Muscle of arm (tissue), 1 donor: ENCODE measurements at regions not wholly inside any gene's neighbourhood (a gene's known extent, or its start where the extent isn't known, plus 50 kb on each side); places are given as distances from the start of the nearest gene placed in this dataset.

Experiments used
- DNase-seq: peaks from one replicate; pipeline ENCODE4 v3.0.0-alpha.2; 2013

DNA sequence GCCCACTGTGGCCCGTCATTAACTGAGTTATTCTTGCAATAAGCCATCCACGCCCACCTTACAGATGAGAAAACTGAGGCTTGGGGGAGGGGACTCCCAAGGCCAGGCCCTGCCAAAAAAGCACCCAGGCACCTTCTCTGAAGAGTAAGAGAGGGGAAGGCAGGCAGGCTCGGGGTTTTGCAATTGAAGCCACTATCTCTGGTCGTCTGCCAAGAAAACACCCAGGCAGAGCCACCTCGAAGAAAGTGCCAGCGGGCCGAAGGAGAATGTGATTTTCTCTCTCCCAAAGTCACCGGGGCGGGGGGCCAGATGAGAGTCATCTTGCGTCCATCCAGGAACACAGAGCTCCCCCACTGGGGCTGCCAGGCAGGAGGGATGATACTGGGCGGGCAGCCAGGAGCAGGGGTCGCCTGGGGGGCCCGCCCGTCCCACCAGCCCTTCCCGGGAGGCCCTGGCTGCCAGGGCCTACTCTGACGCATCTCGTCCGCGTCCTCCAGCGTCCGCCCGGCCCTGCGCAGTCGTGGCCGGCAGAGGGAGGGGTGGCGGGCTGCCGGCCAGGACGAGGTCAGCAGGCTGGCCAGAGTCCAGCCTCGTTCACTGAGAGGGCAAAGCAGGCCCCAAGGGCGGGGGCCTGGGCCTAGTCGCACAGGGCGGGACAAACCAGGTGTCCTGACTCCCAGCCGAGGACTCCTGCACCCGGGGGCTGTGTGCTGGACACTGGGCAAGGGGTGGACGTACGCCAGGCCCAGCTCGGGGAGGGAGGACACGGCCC lies 74.3 kb downstream of the RFLNA start:
- peak; percentile 90 for DNase-seq

DNA sequence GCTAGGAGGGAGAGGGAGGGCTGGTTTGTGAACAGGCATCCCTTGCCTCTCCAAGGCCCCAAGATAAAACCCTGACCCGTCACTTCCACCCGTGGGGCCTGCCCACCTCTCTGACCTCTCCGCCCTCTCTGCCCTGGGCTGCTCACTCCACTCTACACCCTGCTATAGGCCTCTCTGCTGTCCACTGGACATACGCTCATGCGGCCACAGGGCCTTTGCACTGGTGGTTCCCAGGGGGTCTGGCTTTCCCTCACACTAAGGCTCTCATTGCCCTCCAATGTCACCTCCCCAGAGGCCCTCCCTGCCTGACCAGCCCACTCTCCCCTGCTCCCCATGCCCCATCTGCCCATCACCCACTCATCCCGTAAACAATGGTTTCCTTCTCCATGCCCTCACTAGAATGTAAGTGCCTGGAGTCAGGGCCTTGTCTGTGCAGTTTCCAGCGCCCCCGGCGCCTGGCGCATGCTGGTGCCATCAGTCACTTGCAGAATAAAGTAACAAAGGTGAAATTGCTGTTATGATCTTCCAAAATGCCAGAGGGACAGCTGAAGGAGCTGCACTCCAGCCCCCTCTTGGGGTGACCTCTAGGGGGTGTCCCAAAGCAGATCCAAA lies 73.6 kb downstream of the RFLNA start:
- no peak for DNase-seq

DNA sequence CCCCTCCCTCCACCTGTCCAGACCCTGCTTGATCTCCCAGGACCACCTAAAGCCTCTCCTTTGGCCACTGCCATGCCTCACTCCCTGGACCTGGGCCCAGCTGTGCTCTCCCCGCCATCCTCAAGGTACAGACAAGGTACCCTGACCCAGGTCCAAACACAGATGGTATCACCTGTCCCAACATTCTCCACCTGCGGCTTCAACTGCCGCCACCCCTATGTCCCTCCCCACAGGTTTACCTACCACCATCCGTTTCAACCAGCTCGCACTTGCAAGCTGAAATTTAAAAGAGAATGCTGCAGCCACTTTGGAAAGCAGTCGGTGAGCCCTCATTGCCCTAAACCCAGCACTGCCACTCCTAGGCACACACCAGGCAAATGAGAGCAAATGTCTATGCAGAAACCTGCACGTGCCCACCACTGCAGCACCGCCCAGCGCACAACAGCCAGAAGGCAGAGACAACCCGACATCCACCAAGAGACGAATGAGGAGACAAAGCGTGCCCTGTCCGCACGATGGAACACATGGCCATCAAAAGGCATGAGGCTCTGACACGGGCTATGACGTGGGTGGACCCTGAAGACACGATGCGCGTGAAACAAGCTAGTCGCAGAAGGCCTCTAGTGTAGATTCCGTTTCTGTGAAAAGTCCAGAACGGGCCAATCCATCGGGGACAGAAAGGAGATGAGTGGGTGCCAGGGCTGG lies 71.0 kb downstream of the RFLNA start:
- no peak for DNase-seq
